Activated T-cell treated with anti-CD3 and anti-CD28 coated beads for 48 hours (primary cell): ENCODE measurements at regions not wholly inside any gene's neighbourhood (a gene's known extent, or its start where the extent isn't known, plus 50 kb on each side); places are given as distances from the start of the nearest gene placed in this dataset.

ENCODE experiments used
- DNase-seq: peaks from one replicate; pipeline ENCODE4 v3.0.0-alpha.2; 2020; ENCODE audit warnings: low read depth

DNA sequence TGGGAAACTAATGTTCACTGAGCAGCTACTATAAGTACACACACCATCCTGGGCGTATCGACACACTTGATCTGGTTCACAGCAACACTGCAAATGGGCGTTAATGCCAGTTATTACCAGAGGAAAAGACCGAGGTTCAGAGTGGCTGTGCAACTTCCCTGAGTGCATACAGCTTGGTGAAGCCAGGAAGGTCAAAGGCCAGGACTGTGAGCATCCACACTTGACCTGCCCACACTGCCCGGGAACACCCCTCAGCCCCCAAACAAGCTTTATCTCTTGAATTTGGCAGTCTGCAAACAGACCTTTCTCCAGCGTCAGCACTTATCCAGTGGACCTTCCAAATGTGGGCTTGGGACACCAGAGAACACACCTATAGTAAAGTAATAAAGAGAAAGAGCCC is 312.6 kb downstream of the BCL11B start:
- DNase-seq = no peak

GRCh38 chr14:98959958-98960616 is 311.9 kb downstream of the BCL11B start:
- no peak for DNase-seq

DNA sequence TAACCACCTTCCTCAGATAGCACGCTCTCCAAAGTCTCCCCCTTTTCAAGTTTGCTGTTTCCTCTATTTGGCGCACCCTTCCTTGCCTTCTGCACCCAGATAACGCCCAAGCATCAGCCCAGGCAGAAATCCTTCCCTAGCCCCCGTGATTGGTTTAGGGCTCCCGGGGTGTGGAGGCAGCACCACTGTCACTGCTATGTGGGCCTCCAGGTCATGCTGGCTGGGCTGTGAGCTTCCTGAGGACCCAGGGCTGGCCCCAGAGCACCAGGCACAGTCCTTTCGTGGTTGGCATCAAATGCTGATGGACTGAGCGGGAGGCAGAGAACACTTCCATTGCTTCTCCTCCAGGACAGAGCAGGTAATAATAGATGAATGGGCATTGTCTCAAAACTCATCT is 311.4 kb downstream of the BCL11B start:
- no peak for DNase-seq

DNA sequence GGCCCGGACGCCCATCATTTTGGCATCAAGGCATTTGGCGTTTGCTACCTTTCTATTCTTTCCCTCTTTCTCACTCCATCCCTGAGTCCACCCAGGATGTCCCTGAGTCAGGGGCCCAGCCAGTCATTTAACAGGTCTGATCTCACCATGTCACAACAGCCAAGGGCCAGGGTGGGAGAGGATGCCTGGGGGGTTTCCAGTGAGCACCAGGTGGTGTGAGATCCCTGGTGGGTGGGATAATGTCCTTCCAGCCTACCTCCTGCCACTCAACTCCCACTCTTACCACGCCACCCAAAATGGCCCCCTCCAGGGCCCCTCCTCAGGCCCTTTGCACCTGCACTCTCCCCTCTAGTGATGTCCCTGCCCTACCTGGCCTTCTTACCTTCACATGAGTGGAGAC is 310.8 kb downstream of the BCL11B start:
- no peak for DNase-seq

DNA sequence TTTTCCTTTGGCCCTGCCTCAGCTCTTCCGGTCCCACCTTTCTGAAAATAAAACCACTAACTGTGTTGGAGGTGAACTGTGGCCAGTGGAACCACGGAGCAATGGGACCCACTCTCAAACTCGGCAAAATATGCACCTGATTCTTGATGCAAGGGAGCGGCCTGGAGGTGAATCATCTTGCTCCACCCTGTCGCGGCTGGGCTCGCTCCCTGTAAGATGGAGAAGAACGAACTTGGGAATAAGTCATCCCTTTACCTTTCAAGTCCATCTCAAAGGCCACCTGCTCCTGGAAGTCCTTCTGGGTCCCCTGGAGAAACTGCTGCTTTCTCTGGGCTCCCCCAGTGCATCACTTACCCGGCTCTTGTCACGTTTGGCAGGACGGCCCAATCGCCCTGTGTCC is 309.9 kb downstream of the BCL11B start:
- DNase-seq = no peak

DNA sequence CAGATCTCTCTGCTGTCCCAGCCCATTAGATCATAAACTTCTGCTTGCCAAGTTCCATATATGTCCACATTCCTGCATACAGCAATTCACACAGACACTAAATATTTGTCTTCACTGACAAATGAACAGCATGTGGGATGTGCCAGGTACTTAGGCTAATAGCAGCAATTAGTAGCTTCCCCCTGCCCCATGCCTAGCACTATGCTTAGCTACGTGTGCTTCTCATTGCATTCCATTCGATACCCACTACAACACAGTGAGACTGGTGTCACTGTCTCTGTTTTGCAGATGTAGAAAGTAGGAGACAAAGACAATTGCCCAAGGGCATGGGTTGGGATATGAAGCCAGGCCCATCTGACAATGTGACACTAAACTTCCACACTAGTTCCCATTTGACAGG is 308.4 kb downstream of the BCL11B start:
- no peak for DNase-seq

DNA sequence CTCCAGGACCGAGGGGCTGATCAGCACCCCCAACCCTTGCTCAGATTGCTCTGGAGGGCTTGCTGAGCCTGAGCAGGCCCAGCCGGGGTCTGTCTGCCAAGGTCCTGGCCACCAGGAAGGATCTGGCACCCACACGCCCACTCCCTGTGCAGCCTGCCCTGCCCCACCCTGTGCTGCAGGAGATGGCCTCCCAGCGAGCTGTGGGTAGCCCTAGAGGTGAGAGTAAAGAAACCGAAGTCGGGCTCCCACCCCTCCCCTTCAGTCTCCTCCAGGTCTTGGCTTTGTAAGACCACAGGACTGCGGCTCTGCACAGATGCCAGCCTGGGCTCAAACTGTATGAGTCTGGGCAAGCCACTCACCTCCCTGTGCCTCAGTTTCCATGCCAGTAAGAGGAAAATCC is 307.8 kb downstream of the BCL11B start:
- no peak for DNase-seq

DNA sequence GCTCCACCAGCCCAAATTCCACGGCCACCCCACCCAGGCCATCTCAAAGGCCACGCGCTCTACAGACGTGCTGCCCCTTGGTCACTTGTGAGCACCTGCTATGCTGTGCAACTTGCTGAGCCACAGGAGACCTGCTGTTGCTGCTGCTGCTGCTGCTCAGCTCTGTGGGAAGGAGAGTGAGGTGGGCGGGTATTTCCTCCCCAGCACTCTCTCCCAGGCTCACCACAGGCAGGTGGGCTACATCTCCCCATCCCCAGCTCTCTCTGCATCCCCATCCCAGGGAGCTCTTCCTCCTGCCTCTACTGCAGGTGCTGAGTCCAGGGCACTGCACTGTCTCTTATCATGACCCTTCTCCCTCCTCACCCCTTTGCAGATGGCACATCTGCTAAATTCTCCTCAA is 306.9 kb downstream of the BCL11B start:
- no peak for DNase-seq

DNA sequence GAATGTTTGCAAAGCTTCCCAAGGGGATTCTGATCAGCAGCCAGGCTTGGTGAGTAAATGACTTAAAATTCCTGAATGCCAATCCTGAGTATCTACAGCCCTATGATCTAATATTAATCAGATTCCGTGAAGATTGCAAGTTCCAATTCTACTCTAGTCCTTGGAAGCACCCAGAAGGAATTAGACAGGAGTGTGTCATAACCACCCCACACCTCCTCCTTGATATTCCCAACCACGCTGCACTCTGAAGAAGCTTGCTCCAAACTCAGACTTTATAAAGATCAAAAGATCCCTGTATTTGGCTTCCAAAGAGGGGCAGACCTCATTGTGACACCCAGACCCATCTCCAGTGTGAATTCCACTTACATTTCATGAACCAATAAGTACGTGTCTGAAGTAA is 306.0 kb downstream of the BCL11B start:
- DNase-seq = no peak

- no peak for DNase-seq
Measured at GRCh38 chr14:98966475-98967162, 305.4 kb downstream of the BCL11B start.

DNA sequence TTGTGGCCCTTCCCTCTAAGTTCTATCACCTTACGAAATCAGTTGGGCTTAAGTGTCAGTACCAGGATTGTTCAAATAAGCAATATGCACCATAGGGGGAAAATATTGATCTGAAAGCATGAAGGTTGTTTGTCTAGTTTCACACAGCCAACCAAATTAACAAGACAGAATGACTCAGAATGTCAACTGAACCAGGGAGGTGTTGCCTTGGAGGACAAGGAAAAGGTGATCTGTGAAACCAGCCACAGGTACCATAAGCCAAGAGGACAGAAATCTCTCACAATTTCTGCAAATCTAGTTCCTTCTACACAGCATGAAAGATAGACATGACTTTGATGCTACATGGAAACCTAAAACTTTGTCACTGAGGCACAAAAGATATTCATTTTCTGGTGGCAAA is 297.9 kb downstream of the BCL11B start:
- DNase-seq = no peak

GRCh38 chr14:98976271-98976670 is 295.7 kb downstream of the BCL11B start:
- DNase-seq = no peak

DNA sequence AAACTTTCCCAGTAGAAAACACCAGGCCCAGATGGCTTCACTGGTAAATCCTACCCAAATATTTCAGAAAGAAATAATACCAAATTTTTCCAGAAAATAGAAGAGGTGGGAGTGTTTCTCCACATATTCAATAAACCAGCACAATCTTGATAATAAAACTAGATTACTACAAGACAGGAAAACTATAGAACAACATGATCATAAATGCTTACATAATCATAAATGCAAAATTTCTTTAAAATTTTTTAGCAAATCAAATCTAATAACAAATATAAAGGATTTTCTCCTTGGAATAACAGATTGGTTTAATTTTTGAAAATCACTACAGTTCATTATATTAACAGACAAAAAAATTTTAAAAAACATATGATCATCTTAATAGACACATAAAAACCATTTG is 294.5 kb downstream of the BCL11B start:
- DNase-seq = no peak

- DNase-seq = no peak
Measured at GRCh38 chr14:98982986-98983385, 289.0 kb downstream of the BCL11B start.

GRCh38 chr14:98984027-98984718 is 287.8 kb downstream of the BCL11B start:
- DNase-seq = no peak

DNA sequence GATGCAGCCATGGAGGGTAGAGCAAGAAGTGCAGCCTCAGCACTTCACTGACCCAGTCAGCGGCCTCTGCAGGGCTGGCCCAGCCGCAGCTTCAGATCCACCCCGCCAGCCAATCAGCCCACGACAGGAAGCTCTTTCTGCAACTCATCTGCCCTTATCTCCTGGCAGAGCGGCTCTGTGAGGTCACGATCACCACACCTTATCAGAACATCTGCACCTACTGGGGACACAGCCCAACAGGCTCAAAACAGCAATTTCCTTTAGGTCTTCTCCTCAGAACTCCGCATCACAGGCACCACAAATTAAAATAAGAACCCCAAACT is 287.3 kb downstream of the BCL11B start:
- peak; percentile 57 for DNase-seq

DNA sequence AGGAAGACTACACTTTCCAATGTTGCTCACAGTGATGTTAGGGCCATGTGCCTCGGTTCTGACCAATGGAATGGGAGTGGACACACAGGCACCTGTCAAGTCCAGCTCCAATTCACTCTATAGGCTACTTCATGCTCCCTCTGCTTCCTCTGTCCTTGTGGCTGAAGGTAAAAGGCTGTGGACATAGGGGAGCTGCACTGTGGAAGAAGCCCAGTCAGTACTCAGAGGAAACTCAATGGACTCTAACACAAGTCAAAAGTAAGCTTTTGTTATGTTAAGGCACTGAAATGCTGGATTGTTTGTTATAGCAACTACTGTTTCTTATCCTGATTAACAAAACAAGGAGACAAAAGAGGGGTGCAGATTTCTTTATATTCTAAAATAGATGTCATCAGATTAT is 278.2 kb downstream of the BCL11B start:
- DNase-seq = no peak

- DNase-seq = no peak
Measured at GRCh38 chr14:98994561-98994960, 277.4 kb downstream of the BCL11B start.

DNA sequence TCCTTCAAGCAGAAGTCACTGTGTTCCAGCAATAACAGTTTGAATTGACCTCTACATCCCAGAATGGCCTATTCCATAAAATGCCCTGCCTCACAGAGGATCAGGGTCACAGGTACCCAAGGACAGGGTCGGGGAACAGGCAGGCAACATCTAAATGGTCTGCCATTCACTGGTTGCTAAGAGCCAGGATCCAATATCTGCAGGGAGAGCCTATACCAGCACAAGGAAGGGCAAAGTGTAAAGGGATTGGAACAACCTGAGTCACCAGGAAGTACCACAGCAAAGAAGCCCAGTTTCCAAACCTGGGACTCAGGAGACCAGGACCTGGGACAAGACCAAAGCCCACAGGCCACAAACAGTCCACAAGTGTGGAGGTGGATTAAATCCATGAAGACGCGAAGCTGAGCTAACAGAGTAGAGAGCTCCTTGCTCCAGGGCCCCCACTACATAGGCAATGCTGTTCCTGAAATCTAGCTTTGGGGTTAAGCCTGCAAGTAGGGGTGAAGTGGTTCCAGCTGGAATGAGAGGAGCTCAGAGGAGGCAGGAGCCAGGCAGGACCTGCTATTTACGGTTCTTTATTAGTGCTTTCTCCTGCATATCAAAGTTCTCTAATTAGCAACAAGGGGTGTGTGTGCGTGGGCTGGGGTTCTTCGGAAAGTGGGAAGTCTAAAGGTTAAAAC is 274.3 kb downstream of the BCL11B start:
- no peak for DNase-seq

GRCh38 chr14:98999345-98999744 is 272.7 kb downstream of the BCL11B start:
- no peak for DNase-seq

DNA sequence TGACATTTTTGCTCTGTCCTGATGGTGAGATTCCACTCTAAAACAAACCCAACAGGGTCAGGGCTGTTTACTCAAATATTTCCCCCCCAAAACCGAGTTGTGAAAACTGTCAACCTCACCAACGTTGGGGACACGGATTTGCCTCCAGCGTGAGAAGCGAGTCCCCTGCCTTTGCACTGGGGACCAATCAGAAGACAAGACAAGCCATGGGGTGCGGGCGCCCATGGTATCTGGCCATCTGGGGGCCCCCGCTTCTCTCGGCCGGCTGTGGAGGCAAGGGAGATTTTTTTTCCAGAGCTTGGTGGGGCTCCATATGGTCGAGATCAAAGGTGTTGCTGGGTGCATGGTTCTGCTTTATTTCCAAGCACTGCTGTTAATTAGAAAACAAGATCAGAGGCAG is 272.1 kb downstream of the BCL11B start:
- no peak for DNase-seq

GRCh38 chr14:99001241-99001640 is 270.8 kb downstream of the BCL11B start:
- no peak for DNase-seq

GRCh38 chr14:99003646-99004045 is 268.4 kb downstream of the BCL11B start:
- DNase-seq = no peak
